SJCRH30 (cell line): ENCODE measurements at regions not wholly inside any gene's neighbourhood (a gene's known extent, or its start where the extent isn't known, plus 50 kb on each side); places are given as distances from the start of the nearest gene placed in this dataset.
"Not testable (repeated sequence)": the region's sequence is repeated elsewhere in the genome, so short reads cannot be mapped to it uniquely, and the experiment has no call there.

ENCODE experiments used
- DNase-seq, 2 experiments: peaks; one replicate each; pipeline ENCODE4 v3.0.0-alpha.2; 2015 to 2020
- H3K27ac ChIP-seq: fragments of 250-450 bp; sonication (Bioruptor Pico); 2 replicates; pipeline ENCODE4 v1.5.1; 2020; ENCODE audit warnings: mild to moderate bottlenecking, moderate library complexity
- H3K27me3 ChIP-seq: fragments of 250-450 bp; sonication (Bioruptor Pico); 2 replicates; pipeline ENCODE4 v1.5.1; 2020; ENCODE audit warnings: mild to moderate bottlenecking, moderate library complexity
- H3K36me3 ChIP-seq: fragments of 250-450 bp; sonication (Bioruptor Pico); 2 replicates; pipeline ENCODE4 v1.5.1; 2020; ENCODE audit warnings: mild to moderate bottlenecking, moderate library complexity
- H3K4me1 ChIP-seq: fragments of 250-450 bp; sonication (Bioruptor Pico); 2 replicates; pipeline ENCODE4 v1.5.1; 2020; ENCODE audit warnings: mild to moderate bottlenecking, moderate library complexity
- H3K4me3 ChIP-seq: fragments of 250-450 bp; sonication (Bioruptor Pico); 2 replicates; pipeline ENCODE4 v1.5.1; 2020; ENCODE audit warnings: mild to moderate bottlenecking, moderate library complexity
- H3K9me3 ChIP-seq: fragments of 250-450 bp; sonication (Bioruptor Pico); replicated peaks from 2 replicates; pipeline ENCODE4 v1.5.1; 2020; ENCODE audit warnings: mild to moderate bottlenecking, moderate library complexity

DNA sequence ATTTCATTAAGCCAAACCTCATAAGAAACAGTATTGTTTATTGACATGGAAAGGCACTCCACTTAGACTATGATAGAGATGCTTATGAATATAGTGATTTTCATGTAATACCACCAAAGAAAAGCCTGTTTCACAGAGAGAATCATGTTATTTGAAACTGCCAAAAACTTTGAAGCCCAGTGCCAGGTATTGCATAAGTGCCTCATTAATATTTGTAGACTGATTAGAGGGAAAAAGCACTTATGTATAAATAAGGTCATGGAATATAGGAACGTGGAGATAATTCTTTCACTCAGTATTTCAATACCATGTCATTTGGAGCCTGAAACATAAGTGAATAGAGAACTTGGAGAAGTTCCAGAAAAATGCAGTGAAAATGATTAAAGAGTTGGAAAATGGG, 162.6 kb upstream of the CRIM1 start:
- Histone ChIP-seq H3K4me1 (no peaks in the 10 kb centered on the region), H3K9me3 (no peaks in the 10 kb centered on the region; the same call in 1 of the 2 replicates), H3K36me3 (no peaks in the 10 kb centered on the region), H3K27ac (no peak overlapping the region), H3K27me3 (peaks cover 3% of the 10 kb centered on the region; the same call in 1 of the 2 replicates), H3K4me3 (no peak overlapping the region)
- DNase-seq = no peak

- no peaks in the 10 kb centered on the region for H3K4me1 ChIP-seq
- H3K36me3 ChIP-seq = no peaks in the 10 kb centered on the region
- H3K27ac ChIP-seq = no peak overlapping the region
- no peaks in the 10 kb centered on the region; the same call in 1 of the 2 replicates for H3K9me3 ChIP-seq
- H3K27me3 ChIP-seq = no peaks in the 10 kb centered on the region; the same call in none of the 2 replicates
- DNase-seq = no peak
- no peak overlapping the region for H3K4me3 ChIP-seq
These were observed 165.5 kb upstream of the CRIM1 start for GRCh38 chr2:36190097-36190496.

GRCh38 chr2:36185624-36186023, 170.0 kb upstream of the CRIM1 start:
- DNase-seq = no peak
- Histone ChIP-seq H3K4me3 (no peak overlapping the region), H3K4me1 (no peaks in the 10 kb centered on the region), H3K9me3 (no peaks in the 10 kb centered on the region), H3K36me3 (no peaks in the 10 kb centered on the region), H3K27me3 (no peaks in the 10 kb centered on the region; the same call in 1 of the 2 replicates), H3K27ac (no peak overlapping the region)

DNA sequence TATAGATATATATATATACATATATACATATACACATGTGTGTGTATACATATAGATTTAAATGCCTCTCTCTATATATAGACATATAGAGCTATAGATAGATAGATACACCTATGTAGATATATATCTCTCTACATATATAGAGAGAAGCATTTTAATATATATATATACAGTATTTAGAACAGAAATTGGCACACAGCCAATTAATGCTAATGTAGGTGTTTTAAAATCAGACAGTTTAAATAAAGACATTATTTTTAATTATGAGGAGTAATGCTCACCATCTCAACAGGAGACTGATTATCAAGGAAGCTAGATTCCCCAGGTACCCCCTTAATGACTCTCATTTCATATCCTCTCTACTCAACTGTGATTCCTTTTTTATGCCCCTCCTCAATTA, 170.7 kb upstream of the CRIM1 start:
- no peaks in the 10 kb centered on the region; the same call in 1 of the 2 replicates for H3K27me3 ChIP-seq
- no peak overlapping the region for H3K4me3 ChIP-seq
- no peaks in the 10 kb centered on the region for H3K4me1 ChIP-seq
- H3K27ac ChIP-seq = no peak overlapping the region
- no peaks in the 10 kb centered on the region for H3K9me3 ChIP-seq
- no peaks in the 10 kb centered on the region for H3K36me3 ChIP-seq
- DNase-seq = no peak

GRCh38 chr2:36180789-36181482, 174.6 kb upstream of the CRIM1 start:
- H3K27me3 ChIP-seq, DNase-seq, H3K36me3 ChIP-seq, H3K4me1 ChIP-seq, H3K27ac ChIP-seq, H3K9me3 ChIP-seq, H3K4me3 ChIP-seq: not testable (repeated sequence)

- not testable (repeated sequence) for H3K4me3 ChIP-seq, H3K36me3 ChIP-seq, DNase-seq, H3K4me1 ChIP-seq, H3K27me3 ChIP-seq, H3K27ac ChIP-seq, H3K9me3 ChIP-seq
These were observed 175.3 kb upstream of the CRIM1 start for GRCh38 chr2:36180293-36180692.

- not testable (repeated sequence) for H3K36me3 ChIP-seq, DNase-seq, H3K27ac ChIP-seq, H3K27me3 ChIP-seq, H3K4me3 ChIP-seq, H3K9me3 ChIP-seq, H3K4me1 ChIP-seq
These were observed 175.8 kb upstream of the CRIM1 start for GRCh38 chr2:36179668-36180269.

- no peaks in the 10 kb centered on the region for H3K4me1 ChIP-seq
- no peaks in the 10 kb centered on the region for H3K9me3 ChIP-seq
- no peaks in the 10 kb centered on the region for H3K27me3 ChIP-seq
- no peak overlapping the region for H3K27ac ChIP-seq
- H3K36me3 ChIP-seq = no peaks in the 10 kb centered on the region
- no peak for DNase-seq
- no peak overlapping the region for H3K4me3 ChIP-seq
These were observed 177.2 kb upstream of the CRIM1 start for GRCh38 chr2:36178384-36178783.

GRCh38 chr2:36177282-36177681, 178.3 kb upstream of the CRIM1 start:
- Histone ChIP-seq H3K36me3 (no peaks in the 10 kb centered on the region), H3K27me3 (no peaks in the 10 kb centered on the region), H3K9me3 (no peaks in the 10 kb centered on the region), H3K4me3 (no peak overlapping the region), H3K4me1 (no peaks in the 10 kb centered on the region), H3K27ac (no peak overlapping the region)
- DNase-seq = no peak

- DNase-seq = no peak
- Histone ChIP-seq H3K9me3 (no peaks in the 10 kb centered on the region), H3K4me3 (no peak overlapping the region), H3K36me3 (no peaks in the 10 kb centered on the region), H3K27ac (no peak overlapping the region), H3K4me1 (no peaks in the 10 kb centered on the region), H3K27me3 (no peaks in the 10 kb centered on the region)
These were observed 180.7 kb upstream of the CRIM1 start for GRCh38 chr2:36174920-36175319.

DNA sequence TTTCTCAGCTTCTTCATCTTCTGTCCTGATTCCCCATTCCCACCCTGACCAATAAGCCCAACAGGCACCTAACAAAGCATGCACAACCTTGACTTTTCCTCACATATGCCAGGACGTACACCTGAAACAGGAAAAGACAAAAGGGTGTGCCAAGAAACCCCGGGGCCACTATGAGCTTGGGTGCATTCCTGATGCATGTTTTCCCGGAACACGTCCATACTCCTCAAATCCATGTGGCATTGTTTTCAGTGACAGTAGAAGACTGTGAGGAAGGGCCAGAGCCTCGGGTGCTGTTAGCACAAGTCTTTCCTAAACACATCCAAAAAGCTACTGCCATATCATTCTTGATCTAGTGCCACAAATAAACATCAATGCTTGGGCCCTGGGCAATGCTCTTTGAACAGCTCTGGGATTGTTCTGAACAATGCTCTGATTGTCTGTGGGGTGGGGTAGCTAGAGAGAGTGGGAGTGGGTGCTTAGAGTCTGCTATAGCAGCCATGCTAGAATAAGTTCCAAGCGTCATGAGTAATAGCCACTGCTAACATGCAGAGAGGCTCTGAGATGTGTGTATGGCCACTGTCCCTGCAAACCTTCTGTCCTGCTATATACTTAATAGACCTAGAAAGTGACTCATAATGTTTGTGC, 181.7 kb upstream of the CRIM1 start:
- H3K4me3 ChIP-seq = no peak overlapping the region
- DNase-seq = no peak

GRCh38 chr2:36172824-36173223, 182.8 kb upstream of the CRIM1 start:
- H3K36me3 ChIP-seq = no peaks in the 10 kb centered on the region
- H3K27ac ChIP-seq = no peak overlapping the region
- no peaks in the 10 kb centered on the region for H3K27me3 ChIP-seq
- no peak overlapping the region for H3K4me3 ChIP-seq
- DNase-seq = no peak
- H3K4me1 ChIP-seq = no peaks in the 10 kb centered on the region
- no peaks in the 10 kb centered on the region for H3K9me3 ChIP-seq

More for the DNA sequence above, 181.7 kb upstream of the CRIM1 start:
- no peaks in the 10 kb centered on the region for H3K27me3 ChIP-seq
- no peaks in the 10 kb centered on the region for H3K9me3 ChIP-seq
- H3K36me3 ChIP-seq = no peaks in the 10 kb centered on the region
- H3K4me1 ChIP-seq = no peaks in the 10 kb centered on the region
- H3K27ac ChIP-seq = no peak overlapping the region

GRCh38 chr2:36170805-36171204, 184.8 kb upstream of the CRIM1 start:
- no peak overlapping the region for H3K4me3 ChIP-seq
- no peak overlapping the region for H3K27ac ChIP-seq
- no peaks in the 10 kb centered on the region for H3K9me3 ChIP-seq
- no peaks in the 10 kb centered on the region for H3K4me1 ChIP-seq
- no peaks in the 10 kb centered on the region for H3K36me3 ChIP-seq
- H3K27me3 ChIP-seq = no peaks in the 10 kb centered on the region
- no peak for DNase-seq

- H3K36me3 ChIP-seq = no peaks in the 10 kb centered on the region
- no peak for DNase-seq
- no peaks in the 10 kb centered on the region for H3K27me3 ChIP-seq
- no peaks in the 10 kb centered on the region for H3K4me1 ChIP-seq
- H3K4me3 ChIP-seq = no peak overlapping the region
- no peak overlapping the region for H3K27ac ChIP-seq
- no peaks in the 10 kb centered on the region for H3K9me3 ChIP-seq
These were observed 185.7 kb upstream of the CRIM1 start for GRCh38 chr2:36169843-36170242.

DNA sequence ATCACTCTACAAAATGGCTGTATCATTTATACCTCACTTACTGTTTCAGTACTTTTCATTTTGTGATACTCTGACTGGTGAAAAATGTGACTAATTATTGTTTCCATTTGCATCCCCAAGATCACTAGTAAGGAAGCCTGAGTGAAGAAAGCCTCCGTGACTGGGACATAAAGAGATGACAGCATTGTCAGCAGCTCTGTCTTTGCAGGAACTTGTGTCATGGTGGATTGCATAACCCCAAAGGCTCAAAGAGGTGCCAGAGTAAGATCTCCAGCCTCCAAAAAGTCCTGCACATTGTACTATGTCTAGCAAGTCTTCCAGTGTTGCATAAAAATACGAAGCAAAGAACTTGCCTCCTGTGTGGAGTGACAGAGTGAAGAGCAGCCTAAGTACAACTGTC, 187.5 kb upstream of the CRIM1 start:
- H3K4me3 ChIP-seq = no peak overlapping the region
- H3K27me3 ChIP-seq = no peaks in the 10 kb centered on the region
- H3K36me3 ChIP-seq = no peaks in the 10 kb centered on the region
- H3K4me1 ChIP-seq = no peaks in the 10 kb centered on the region
- no peak overlapping the region for H3K27ac ChIP-seq
- H3K9me3 ChIP-seq = no peaks in the 10 kb centered on the region
- DNase-seq = no peak
